Esophagus muscularis mucosa (tissue), 3 donors: ENCODE measurements at regions not wholly inside any gene's neighbourhood (a gene's known extent, or its start where the extent isn't known, plus 50 kb on each side); places are given as distances from the start of the nearest gene placed in this dataset.

Experiments used
- CTCF ChIP-seq, 3 experiments: fragments of 200-600 bp in 2 of 3; fragments of 450-650 bp in 1 of 3; sonication (generic) in 2 of 3; IDR thresholded peaks; one replicate each; pipeline ENCODE4 v1.5.1; 2017 to 2019; ENCODE audit warnings: antibody characterized with exemption in 3 of 3, mild to moderate bottlenecking in 2 of 3, moderate library complexity in 1 of 3
- POLR2A ChIP-seq: fragments of 450-650 bp; IDR thresholded peaks from one replicate; pipeline ENCODE4 v1.6.1; 2017; ENCODE audit warnings: antibody characterized with exemption, moderate library complexity, mild to moderate bottlenecking, low read depth
- POLR2AphosphoS5 ChIP-seq, 2 donors: sonication (generic); formaldehyde crosslinking; IDR thresholded peaks; one replicate each; pipeline ENCODE4 v1.6.1; 2017; ENCODE audit warnings: antibody characterized with exemption in 2 of 2

- TF ChIP-seq POLR2AphosphoS5 (IDR thresholded peaks at IDR 0.05) (no peak), CTCF (IDR thresholded peaks at IDR 0.05) (no peak), POLR2A (no peak)
Measured at GRCh38 chr4:132502096-132502552, 647.0 kb upstream of the PCDH10 start.
